ENCODE measurements at regions not wholly inside any gene's neighbourhood (a gene's known extent, or its start where the extent isn't known, plus 50 kb on each side); places are given as distances from the start of the nearest gene placed in this dataset.

DNA sequence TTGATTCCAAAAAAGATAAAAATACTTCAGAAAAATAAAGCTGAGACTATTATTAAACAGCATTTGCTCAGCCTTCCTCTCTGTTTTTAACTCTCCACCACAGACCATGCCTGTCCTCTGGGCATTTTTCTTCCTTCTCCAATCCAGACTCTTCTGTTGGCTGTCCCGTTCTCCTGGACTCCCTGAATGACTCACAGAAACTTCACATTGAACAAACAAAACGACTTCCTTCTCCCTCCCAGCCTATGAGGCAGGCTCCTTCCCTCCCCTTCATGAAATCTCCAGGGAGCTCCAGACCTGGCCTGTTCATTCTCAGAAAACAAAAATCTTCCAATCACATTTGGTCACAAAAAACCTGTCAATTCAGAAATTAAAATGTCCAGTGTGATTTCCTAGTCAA is 421.3 kb downstream of the NPHP4 start:
- DNase-seq (ENCODE audit: low read depth): no peak

DNA sequence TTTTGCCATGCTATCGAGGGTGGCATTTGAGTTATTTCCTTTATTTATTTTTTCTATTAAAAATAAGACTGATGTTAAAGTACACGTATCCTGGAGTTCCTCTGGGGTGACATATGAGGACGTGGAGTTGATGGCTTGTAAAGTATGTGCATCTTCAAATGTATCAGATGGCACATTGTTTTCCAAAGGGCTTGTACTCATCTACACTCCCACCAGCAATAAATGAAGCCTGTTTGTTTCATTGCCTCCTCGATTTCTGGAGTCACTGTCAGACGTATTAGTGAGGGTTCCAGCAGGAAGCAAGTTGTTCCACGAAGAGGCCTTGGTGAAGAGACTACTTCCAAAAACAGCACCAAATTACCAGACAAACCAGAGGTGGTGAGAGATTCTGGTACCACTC is 423.9 kb downstream of the NPHP4 start:
- no peak for DNase-seq (ENCODE audit: low read depth)

GRCh38 chr1:5567839-5568238 is 424.4 kb downstream of the NPHP4 start:
- no peak for DNase-seq (ENCODE audit: low read depth)

- no peak for DNase-seq (ENCODE audit: low read depth)
Measured at GRCh38 chr1:5566924-5567323, 425.3 kb downstream of the NPHP4 start.

DNA sequence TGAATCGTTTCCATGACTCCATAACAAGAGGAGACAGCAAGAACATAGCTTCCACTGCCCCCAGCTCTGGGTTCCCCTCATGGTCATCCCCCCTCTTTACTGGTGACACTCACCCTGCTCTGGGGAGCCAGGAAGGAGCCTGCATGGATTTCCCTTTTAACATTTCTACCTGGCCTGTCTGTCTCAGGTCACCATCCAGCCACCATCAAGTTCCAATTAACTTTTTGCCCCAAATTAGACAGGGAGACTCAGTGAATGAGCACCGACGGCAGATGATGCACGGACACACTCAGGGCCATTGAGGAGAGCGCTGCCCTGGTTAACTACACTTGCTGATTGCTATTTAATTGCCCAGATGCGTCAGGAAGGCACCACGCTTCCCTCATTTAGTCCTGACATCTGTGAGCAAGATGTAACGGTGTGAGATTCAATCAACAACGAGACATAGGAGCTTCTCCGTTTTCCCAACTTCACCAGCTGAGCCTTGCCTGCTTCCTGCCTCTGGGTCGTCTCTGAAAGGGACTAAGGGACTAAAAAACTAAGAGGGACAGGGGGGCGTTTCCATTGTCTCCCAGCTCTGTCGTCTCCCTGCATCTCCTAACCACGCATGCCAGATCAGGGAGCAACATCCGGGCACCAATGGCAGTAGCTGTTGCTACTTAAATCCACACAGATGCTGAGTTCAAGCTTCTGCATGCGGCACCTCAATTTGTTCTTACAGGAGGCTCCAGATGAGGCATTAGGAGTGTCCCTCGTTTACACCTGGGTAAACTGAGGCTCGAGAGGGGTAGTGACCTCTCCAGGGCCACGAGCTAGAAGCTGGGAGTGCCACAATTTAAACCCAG is 426.7 kb downstream of the NPHP4 start:
- DNase-seq (ENCODE audit: low read depth): no peak

DNA sequence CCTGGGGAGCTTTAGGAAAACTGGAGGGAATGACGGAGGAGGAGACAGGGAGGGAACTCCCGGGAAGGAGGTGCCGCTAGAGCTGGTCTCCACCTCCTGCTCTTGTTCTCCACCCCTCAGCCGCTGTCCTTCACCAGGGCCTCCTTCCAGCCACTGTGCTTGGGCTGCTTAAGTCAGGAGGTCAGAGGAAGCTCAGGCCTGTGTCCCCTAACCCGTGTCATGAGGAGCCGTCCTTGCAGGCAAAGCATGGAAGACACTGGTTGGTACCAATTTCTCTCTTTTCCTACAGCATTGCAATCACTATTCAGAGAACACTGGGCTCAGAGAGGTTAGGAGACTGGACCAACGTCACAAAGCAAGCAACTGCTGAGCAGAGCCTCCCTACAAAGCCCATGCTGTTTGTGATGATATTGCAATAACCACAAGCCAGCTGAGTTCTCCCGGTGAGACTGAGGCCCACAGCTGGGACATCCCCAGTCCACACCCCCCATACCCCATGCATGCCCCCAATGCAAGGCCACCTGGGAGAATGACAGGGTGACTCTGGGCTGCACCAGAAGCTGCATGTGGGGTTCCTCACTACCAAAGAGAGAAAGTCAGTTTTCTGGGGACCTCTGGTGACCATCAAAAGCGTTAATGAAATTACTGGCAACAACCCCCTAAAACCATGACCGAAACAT is 427.5 kb downstream of the NPHP4 start:
- no peak for DNase-seq (ENCODE audit: low read depth)

DNA sequence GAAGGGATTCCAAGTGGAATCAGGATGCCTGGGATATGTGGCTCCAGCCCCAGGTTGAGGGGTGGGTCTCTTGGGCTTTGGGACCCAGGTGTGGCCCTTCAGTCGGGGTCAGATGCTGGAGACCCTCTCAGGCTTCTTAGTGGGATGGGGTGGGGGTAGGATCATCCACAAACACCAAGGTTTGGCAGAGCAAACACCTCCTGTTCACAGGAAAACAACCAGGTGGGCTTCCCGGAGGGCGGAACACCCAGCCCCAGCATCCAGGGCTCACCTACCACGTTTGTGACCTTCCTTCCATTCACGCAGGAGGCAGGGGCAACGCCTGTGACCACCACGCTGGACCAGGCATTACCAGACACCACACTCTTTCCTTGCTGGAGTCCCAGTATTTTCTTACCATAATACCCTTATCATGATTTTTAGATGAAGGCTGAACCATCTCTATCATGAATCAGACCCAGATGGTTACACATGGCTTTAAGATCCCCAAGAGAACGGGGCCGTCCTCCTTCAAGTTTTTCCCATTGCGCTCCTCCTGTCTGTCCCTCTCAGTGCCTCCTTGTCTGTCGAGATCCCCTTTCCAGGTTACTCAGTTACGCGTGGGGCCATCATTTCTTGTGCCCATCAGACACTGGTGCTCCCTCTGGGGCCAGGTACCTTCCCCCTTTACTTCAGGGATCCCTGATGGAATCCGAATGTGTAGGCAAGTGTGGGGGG is 428.2 kb downstream of the NPHP4 start:
- DNase-seq (ENCODE audit: low read depth): no peak

DNA sequence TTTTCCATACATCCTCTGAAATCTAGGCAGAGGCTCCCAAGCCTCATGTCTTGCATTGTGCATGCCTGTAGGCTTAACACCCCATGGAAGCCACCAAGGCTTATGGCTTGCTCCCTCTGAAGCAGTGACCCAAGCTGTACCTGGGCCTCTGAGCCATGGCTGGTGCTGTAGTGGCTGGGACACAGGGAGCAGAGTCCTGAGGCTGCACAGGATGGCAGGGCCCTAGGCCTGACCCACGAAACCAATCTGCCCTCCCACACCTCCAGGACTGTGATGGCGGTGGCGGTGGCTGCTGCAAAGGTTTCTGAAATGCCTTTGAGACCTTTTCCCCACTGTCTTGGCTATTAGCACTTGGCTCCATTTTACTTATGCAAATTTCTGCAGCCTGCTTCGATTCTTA is 429.5 kb downstream of the NPHP4 start:
- no peak for DNase-seq (ENCODE audit: low read depth)

- DNase-seq (ENCODE audit: low read depth): no peak
Measured at GRCh38 chr1:5562331-5562730, 429.9 kb downstream of the NPHP4 start.

DNA sequence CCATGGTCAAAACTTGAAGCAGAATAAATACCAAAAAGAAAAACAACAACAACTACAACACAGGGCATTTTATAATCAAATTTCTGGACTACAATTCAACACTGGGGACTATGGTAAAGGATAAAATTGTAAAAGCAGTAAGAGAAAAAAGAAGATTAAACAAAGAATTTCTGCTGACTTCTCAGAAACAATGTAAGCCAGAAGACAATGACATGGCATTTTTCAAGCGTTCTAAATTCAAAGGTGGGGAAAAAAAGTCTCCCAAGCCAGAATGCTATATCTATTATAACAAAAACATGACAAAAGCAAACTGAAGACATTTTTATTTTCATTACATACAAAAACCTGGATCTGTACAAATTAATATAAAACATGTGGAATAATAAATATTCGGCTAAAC is 433.1 kb downstream of the NPHP4 start:
- DNase-seq (ENCODE audit: low read depth): no peak

DNA sequence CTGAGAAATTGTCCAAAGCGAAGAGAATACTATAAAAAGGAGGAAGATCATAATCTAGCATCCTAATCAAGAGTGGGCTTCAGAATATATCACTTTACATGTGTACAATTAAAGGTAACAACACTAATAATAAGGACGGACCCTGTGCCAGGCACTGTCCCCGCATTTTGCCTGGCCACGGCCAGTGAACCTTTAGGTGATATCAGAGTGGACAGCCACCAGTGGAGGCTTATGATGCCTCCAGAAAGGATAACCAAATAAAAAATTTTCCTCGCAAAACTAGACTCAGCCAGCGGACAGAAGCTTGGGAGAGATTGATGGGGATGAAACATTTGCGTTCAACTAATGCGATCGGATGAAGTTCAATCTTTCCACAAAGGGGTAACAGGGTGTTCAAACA is 436.4 kb downstream of the NPHP4 start:
- no peak for DNase-seq (ENCODE audit: low read depth)

GRCh38 chr1:5554784-5555183 is 437.4 kb downstream of the NPHP4 start:
- DNase-seq (ENCODE audit: low read depth): no peak

GRCh38 chr1:5554111-5554510 is 438.1 kb downstream of the NPHP4 start:
- DNase-seq (ENCODE audit: low read depth): no peak

GRCh38 chr1:5552787-5553484 is 439.3 kb downstream of the NPHP4 start:
- DNase-seq (ENCODE audit: low read depth): no peak

DNA sequence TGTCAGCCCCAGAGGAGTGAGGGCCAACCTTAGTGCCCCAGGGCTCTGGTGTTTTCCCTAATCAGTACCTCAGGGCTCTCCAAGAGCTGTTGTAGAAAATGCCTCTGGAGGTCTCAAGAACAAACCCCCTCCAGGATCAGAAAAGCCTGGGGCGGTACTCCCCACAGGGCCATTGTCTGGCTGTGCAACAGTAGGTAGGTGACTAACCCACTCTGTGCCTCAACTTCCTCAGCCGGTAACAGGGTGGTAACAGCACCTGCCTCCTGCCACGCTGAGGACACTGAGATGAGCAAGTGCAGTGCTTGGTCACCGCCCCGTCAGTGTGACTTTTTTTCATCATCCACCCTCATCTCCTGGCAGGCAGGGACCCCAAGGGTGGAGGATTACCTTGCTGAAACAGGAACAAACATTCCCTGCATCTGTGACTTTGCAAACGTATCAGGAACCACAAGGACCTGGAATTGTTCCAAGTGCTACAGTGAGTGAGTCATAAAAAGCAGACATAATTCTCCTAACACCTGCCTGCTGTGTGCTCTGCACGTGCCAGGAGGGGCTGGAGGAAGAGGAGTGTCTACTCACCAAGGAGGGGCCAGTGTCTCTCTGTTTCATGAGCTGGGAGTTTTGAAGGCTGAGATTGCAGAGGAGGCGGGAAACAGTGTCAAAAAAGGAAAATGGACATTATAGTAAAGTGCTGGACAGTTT is 440.8 kb downstream of the NPHP4 start:
- DNase-seq (ENCODE audit: low read depth): peak; percentile 40

- no peak for DNase-seq (ENCODE audit: low read depth)
Measured at GRCh38 chr1:5548266-5548665, 444.0 kb downstream of the NPHP4 start.

DNA sequence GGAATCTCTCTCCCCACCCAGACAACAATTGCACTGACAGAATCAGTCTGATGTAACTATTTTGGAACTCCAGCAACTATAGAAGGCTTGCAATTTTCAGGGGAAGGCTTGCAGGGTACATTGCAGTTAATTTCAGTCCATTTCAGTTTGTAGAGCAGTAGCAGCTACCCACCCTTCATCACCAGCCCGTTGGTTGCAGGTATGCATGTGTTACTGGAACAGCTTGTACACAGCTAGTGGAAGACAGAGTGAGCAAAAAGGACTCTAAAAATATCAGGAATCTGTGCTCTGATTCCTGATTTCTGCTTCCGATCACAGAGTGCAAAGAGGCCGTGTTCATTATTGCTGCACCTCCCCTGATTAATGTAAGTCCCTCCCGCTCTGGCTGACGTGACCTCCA is 449.0 kb downstream of the NPHP4 start:
- DNase-seq (ENCODE audit: low read depth): no peak

GRCh38 chr1:5532811-5533210 is 459.4 kb downstream of the NPHP4 start:
- DNase-seq (ENCODE audit: low read depth): no peak

DNA sequence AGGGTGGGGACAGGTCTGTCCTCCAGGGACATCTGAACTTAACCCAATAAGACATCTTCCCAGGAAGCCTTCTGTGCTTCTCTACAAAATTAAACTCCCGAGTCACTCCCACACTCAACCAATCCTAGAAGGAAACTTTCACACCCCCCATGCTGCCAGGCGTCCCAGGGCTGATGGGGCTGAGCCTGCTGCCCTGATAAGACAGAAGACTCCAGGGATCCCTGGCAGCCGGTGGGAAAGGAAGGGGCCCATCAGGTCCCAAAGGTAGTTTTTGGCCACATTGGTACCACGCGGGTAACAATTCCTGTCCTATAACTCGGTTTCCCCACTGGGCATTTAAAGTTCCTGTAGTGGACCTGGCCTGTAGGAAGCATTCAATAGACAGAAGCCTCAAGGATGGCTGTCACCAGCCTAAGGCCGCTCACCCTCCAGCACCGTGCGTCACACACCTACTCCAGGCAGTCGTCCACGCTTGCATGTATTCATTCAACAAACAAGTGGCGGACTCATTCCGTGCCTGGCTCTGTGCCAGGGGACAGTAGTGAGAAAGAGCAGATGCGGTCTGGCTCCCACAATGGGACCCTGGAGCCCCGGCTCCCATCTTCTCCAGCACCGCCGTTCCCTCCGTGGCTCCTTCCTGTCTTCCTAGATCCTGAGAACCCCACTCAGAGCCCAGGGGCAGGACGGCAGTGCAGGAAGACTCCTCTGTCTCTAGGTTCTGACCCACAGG is 465.2 kb downstream of the NPHP4 start:
- DNase-seq (ENCODE audit: low read depth): no peak

DNA sequence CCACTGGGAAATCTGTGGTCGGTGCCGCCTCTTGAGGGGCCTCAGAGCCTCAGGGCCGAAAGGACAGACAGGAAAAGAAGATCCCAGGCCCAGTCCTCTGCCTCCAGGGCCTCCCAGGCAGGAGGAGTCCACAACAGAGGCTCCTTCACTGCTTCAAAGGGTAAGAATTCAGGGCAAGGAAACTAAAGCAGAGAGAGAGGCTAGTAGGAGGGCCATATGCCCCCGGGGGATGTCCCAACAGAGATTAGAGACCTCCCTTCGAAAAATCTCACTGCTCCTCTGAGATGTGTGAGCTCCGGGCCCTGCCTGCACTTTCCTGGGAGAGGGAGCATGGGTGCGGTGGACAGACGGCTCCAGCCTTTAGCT is 465.9 kb downstream of the NPHP4 start:
- DNase-seq (ENCODE audit: low read depth): no peak
